ENCODE measurements at regions not wholly inside any gene's neighbourhood (a gene's known extent, or its start where the extent isn't known, plus 50 kb on each side); places are given as distances from the start of the nearest gene placed in this dataset.

DNA sequence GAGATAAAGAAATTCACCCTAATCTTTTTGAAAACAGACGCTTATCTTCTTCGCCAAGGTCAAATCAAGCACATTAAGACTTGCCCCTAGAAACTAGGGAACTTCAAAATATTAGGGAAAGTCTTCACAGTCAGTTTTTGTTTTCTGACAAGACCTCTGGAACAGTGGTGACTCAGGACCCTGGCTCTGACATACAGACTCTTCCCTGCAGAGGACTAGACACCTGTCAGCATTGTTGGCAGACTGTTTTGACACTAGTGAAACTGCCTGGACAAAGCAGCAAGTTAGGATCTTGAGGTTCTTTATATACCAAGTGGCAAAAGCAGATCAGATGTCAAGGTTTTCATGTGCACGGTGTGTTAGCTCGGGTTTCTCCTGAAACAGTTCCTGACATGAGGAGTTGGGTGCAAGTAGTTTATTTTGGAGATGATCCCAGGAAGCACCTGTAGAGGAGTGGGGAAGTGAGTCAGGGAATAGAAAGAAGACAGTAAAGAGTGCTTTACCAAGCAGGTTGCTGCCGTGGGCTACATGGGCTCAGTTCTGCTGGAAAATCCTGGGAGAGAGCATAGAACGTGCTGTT, 182.0 kb upstream of the IRX5 start:
- no peak overlapping the region for H3K27ac Mint-ChIP-seq (ENCODE audit: unreplicated experiment)
- no peak for DNase-seq
- H3K36me3 Mint-ChIP-seq (ENCODE audit: insufficient read depth, unreplicated experiment), result no peaks in the 10 kb centered on the region
- no TSS peak for BruUV-seq (replicated peaks)
- intact Hi-C loops (cut with micrococcal nuclease; ENCODE audit: unreplicated experiment), result no loop called here
- TF ChIP-seq, protein P1, sequence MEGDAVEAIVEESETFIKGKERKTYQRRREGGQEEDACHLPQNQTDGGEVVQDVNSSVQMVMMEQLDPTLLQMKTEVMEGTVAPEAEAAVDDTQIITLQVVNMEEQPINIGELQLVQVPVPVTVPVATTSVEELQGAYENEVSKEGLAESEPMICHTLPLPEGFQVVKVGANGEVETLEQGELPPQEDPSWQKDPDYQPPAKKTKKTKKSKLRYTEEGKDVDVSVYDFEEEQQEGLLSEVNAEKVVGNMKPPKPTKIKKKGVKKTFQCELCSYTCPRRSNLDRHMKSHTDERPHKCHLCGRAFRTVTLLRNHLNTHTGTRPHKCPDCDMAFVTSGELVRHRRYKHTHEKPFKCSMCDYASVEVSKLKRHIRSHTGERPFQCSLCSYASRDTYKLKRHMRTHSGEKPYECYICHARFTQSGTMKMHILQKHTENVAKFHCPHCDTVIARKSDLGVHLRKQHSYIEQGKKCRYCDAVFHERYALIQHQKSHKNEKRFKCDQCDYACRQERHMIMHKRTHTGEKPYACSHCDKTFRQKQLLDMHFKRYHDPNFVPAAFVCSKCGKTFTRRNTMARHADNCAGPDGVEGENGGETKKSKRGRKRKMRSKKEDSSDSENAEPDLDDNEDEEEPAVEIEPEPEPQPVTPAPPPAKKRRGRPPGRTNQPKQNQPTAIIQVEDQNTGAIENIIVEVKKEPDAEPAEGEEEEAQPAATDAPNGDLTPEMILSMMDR (IDR thresholded peaks at IDR 0.05; ENCODE audit: unreplicated experiment), result no peak
- H3K27me3 Mint-ChIP-seq (ENCODE audit: unreplicated experiment), result peaks cover 27% of the 10 kb centered on the region
- peaks cover 14% of the 10 kb centered on the region for H3K9me3 Mint-ChIP-seq (ENCODE audit: low read depth, unreplicated experiment)
- CTCF ChIA-PET, result no interaction called here
- no peaks in the 10 kb centered on the region for H3K4me1 Mint-ChIP-seq (ENCODE audit: low read depth, unreplicated experiment)
- no peak overlapping the region for H3K4me3 Mint-ChIP-seq (ENCODE audit: low read depth, unreplicated experiment)

DNA sequence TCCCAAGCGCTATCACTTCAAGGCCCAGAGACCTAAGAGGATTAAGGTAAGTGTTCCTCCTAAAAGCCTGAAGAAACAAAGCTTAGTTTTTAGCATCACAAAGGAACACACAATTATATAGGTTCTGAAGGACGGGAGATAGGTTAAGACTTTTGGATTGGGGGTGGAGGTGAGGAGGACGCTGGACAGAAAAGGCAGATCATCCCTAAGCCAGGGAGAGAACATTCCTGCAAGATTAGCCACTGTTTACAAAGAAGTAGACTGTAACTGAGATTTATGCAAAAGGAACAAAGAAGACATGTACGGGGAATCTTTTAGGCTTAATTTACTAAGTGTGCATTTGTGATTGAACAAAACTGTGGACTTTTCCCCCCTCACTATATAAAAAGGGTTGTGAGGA, 184.1 kb upstream of the IRX5 start:
- H3K27ac Mint-ChIP-seq (ENCODE audit: unreplicated experiment), result no peak overlapping the region

DNA sequence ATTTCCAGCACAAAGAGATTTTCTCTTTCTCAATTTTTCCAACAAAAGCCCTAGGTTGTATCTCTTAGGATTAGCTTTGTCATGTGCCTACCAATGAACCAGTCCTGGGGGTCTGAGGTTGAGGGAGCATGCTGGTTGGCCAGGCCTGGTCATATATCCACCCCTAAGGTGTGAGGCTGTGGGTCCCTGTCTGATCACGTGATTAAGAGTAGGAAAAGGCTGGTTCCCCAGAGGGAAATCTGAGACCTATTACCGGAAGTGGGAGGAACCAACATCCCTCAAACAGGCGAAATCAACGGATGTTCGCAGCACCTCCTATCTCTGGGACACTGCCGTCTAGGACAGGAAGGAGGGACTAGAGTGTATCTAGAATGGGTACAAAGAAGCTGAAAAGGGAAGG, 185.7 kb upstream of the IRX5 start:
- CTCF ChIA-PET, result no interaction called here
- no peak for DNase-seq
- no TSS peak for BruUV-seq (replicated peaks)
- intact Hi-C loops (cut with micrococcal nuclease; ENCODE audit: unreplicated experiment), result no loop called here
- Mint-ChIP-seq H3K27me3 (ENCODE audit: unreplicated experiment) (peaks cover 22% of the 10 kb centered on the region), H3K9me3 (ENCODE audit: low read depth, unreplicated experiment) (peaks cover 8% of the 10 kb centered on the region), H3K36me3 (ENCODE audit: insufficient read depth, unreplicated experiment) (no peaks in the 10 kb centered on the region), H3K27ac (ENCODE audit: unreplicated experiment) (no peak overlapping the region), H3K4me1 (ENCODE audit: low read depth, unreplicated experiment) (no peaks in the 10 kb centered on the region), H3K4me3 (ENCODE audit: low read depth, unreplicated experiment) (no peak overlapping the region)
- TF ChIP-seq, protein P1 (IDR thresholded peaks at IDR 0.05; ENCODE audit: unreplicated experiment), result no peak

More for the DNA sequence above, 184.1 kb upstream of the IRX5 start:
- intact Hi-C loops (cut with micrococcal nuclease; ENCODE audit: unreplicated experiment), result no loop called here
- Mint-ChIP-seq H3K4me3 (ENCODE audit: low read depth, unreplicated experiment) (no peak overlapping the region), H3K36me3 (ENCODE audit: insufficient read depth, unreplicated experiment) (no peaks in the 10 kb centered on the region), H3K4me1 (ENCODE audit: low read depth, unreplicated experiment) (no peaks in the 10 kb centered on the region), H3K27me3 (ENCODE audit: unreplicated experiment) (peaks cover 22% of the 10 kb centered on the region), H3K9me3 (ENCODE audit: low read depth, unreplicated experiment) (peaks cover 14% of the 10 kb centered on the region)
- CTCF ChIA-PET, result no interaction called here
- no TSS peak for BruUV-seq (replicated peaks)
- no peak for DNase-seq
- TF ChIP-seq, protein P1 (IDR thresholded peaks at IDR 0.05; ENCODE audit: unreplicated experiment), result no peak

DNA sequence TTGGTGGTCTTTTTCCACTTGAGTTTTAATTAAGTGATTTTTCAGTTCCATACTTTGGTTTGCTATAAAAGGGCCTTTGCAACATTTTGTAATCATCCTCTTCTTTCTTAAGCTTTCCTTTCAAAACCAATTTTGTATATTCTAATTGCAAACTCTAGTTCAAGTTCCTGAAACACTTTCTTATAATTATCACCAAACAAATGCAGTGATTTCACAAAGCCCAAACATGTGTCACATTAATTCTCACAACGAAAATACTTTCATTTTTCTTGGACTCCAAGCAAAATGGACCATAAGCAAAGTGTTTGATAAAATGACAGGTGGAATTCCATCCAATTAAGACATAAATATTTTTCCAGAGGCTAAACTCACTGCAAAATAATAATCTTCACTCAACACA, 188.2 kb upstream of the IRX5 start:
- TF ChIP-seq, protein P1 (IDR thresholded peaks at IDR 0.05; ENCODE audit: unreplicated experiment), result no peak
- Mint-ChIP-seq H3K4me1 (ENCODE audit: low read depth, unreplicated experiment) (no peaks in the 10 kb centered on the region), H3K27ac (ENCODE audit: unreplicated experiment) (no peak overlapping the region), H3K4me3 (ENCODE audit: low read depth, unreplicated experiment) (no peak overlapping the region), H3K9me3 (ENCODE audit: low read depth, unreplicated experiment) (peaks cover 8% of the 10 kb centered on the region), H3K27me3 (ENCODE audit: unreplicated experiment) (peaks cover 17% of the 10 kb centered on the region), H3K36me3 (ENCODE audit: insufficient read depth, unreplicated experiment) (no peaks in the 10 kb centered on the region)
- no TSS peak for BruUV-seq (replicated peaks)
- DNase-seq, result no peak
- intact Hi-C loops (cut with micrococcal nuclease; ENCODE audit: unreplicated experiment), result no loop called here
- CTCF ChIA-PET, result no interaction called here
